ENCODE measurements at regions not wholly inside any gene's neighbourhood (a gene's known extent, or its start where the extent isn't known, plus 50 kb on each side); places are given as distances from the start of the nearest gene placed in this dataset.

DNA sequence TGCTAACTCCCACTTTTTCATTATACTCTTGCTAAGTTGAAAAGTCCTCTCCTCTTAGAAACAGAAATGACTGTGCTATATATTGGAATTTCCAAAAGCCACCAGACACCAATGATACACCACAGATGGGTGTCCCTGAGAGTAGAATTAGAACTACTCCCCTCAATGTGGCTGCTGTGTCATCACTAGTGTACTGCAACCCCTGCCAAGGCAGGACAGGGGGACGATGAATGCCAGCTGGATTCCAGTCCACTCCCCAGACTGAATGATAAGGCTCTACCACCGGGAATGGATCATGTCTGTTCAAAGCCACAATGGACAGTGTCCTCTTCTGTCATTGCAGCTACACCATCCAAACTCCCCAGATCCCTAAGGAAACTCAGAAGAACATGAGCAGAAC lies 69.7 kb upstream of the EDNRB start:
- DNase-seq, result no peak

GRCh38 chr13:77986713-77987112 lies 68.1 kb upstream of the EDNRB start:
- DNase-seq, result no peak

DNA sequence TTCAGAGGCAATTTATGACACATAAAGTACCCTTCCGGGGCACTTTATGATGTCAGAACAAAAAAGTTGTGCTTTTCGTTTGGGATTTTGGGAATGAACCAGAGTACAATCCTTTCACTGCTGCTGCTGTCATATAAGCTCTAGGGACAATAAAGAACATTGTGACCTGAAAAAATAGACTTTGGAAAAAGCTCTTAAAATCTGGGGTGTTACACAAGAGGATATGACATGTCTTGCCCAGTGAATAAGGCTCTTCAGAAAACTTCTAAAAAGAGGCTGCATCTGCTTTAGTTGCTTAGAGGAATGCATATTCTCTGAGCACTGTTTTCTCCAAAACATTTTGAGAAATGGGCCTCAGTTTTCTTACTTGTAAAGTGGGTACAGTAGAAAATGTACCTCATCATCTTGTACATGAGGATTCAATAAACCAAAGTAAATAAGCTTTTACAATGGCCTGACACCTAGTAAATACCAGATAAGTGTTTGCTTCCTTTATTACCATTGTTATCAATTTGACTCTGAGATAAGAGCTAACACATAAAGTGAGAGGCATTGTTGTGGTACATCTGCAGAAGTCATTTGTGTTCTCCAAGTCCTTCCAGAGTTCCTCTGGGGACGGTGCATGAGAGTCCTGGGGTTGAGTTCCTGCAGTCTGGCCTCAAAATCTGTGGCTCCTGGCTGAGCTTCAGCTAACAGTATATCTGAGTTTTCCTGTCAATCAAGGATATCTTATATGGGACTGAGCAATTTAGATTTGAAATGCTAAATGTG lies 67.4 kb upstream of the EDNRB start:
- no peak for DNase-seq

GRCh38 chr13:77981281-77981881 lies 62.8 kb upstream of the EDNRB start:
- no peak for DNase-seq

DNA sequence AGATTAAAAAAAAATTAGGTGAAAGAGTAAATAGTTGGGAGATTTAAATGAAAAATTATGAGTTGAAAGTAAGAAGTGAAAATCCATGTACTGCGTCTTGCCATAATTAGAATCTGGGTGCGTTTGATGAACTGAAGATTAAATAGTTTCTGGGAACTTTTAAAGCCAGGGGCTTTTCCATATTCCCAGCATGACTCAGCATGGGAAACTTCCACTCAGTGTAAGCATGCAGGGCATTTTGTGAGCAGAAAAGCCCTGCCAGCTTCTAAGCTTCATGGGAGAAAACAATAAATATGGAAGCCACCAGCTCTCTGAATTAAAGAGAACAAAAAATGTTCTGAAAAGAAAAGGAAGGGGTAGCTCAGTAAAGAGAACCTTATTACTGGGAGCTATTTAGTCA lies 62.0 kb upstream of the EDNRB start:
- no peak for DNase-seq

DNA sequence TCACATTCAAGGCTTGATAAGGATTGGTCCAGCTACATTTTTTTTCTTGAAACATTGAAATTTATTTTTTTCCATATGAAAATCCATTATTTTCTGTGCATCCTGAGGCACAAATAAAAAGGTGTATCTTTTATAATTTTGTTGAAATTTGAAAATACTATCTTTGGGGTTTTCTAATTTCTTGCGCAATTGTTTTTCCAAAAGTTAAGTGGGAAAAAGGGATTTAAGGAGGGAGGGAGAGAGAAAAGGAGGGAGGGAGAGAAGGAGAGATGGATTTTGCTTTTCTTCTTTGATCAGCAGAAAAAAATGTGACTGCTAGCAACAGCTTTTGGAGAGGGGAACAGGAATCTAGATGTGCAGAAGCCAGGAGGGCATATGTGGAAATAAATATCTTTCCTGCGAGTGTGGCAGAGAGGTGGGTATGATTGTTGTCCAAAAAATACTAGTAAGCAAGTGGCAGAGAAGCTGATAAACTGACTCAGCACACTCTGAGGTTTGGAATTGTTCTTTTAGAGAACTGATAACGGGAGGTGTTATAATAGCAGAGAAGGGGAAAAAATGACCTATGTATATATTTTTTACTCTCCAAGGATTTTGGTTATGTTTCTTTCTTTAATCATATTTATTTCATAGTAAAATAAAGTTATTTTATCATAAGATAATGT lies 61.2 kb upstream of the EDNRB start:
- DNase-seq, result no peak

DNA sequence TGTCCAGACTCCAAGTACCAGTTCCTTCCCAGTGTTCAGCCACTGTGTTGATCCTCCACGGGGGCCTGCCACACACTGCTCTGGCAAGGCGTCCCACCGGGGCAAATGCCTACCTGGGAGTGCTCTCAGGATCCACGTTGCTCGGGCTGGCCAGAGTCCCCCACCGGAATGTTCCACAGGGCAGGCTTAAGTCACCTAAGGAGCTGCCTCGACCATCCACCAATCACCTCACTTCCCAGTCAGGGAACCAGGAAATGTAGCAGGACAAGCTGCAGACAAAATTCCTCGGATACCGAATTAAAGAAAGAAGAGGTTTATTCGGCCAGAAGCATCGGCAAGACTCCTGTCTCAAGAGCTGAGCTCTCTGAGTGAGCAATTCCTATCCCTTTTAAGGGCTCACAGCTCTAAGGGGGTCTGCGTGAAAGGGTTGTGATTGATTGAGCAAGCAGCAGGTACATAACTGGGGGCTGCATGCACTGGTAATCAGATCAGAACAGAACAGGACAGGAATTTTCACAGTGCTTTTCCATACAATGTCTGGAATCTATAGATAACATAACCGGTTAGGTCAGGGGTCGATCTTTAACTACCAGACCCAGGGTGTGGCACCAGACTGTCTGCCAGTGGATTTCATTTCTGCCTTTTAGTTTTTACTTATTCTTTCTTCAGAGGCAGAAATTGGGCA lies 56.9 kb upstream of the EDNRB start:
- DNase-seq, result no peak

DNA sequence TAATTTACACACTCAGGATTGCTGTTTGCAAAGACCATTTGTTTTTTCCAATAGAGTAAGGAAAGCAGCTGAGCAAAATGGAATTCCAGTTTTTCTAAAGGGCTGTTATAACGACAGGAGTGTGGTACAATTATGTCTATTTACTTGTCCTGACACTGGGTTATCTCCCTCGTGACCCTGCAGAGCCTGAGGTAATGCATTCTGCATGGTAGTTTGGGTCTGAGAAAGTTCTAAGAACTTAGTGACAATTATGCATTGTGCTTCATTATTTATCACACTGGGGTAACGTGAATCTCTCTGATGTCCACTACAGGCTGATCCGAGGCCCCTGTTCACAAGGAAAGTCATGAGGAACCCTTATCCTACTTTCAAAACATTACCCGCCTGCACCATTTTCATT lies 50.7 kb upstream of the EDNRB start:
- no peak for DNase-seq

All from CD4-positive, alpha-beta T cell treated with Interferon alpha-2 for 1 hour (primary cell).